Upper lobe of left lung (tissue), 4 donors: ENCODE measurements at regions not wholly inside any gene's neighbourhood (a gene's known extent, or its start where the extent isn't known, plus 50 kb on each side); places are given as distances from the start of the nearest gene placed in this dataset.

ENCODE experiments used
- CTCF ChIP-seq, 6 experiments: fragments of 450-650 bp in 4 of 6; fragments of 200-600 bp in 2 of 6; sonication (generic) in 2 of 6; IDR thresholded peaks; one replicate each; pipeline ENCODE4 v1.5.1; 2016 to 2019; ENCODE audit warnings: antibody characterized with exemption in 6 of 6
- POLR2A ChIP-seq, 4 donors: fragments of 450-650 bp; IDR thresholded peaks; one replicate each; pipeline ENCODE4 v1.5.1; 2016 to 2017; ENCODE audit warnings: antibody characterized with exemption in 4 of 4, mild to moderate bottlenecking in 2 of 4
- POLR2AphosphoS5 ChIP-seq, 2 donors: sonication (generic); formaldehyde crosslinking; IDR thresholded peaks; one replicate each; pipeline ENCODE4 v1.5.1; 2017; ENCODE audit warnings: antibody characterized with exemption in 2 of 2

- TF ChIP-seq CTCF (IDR thresholded peaks at IDR 0.05) (no peak), POLR2AphosphoS5 (IDR thresholded peaks at IDR 0.05) (no peak), POLR2A (IDR thresholded peaks at IDR 0.05) (no peak)
These were observed 133.4 kb upstream of the GAS1 start for GRCh38 chr9:87080512-87081264.
